HepG2 (cell line): ENCODE measurements at regions not wholly inside any gene's neighbourhood (a gene's known extent, or its start where the extent isn't known, plus 50 kb on each side); places are given as distances from the start of the nearest gene placed in this dataset.

Experiments used
- ATAC-seq: fragments of 200-7000 bp; cut with Tn5 transposase; 3 replicates; pipeline ENCODE4 v1.9.1; 2020; ENCODE audit warnings: mild to moderate bottlenecking, moderate library complexity
- BruUV-seq: library from RNA; stranded (reverse); fragments of 400-500 nt; replicated peaks from 2 replicates; lab custom pipeline; 2021; lab: Mats Ljungman, UMichigan
- CTCF ChIA-PET: fragments of 300-600 bp; formaldehyde crosslinking; extraction: SDS; loops from one replicate; lab custom pipeline; 2021; ENCODE audit warnings: low total read pairs, inconsistent platforms, low intra/inter-chr PET ratio; lab: Yijun Ruan, JAX
- POLR2A ChIA-PET: fragments of 350-600 bp; sonication (Branson Sonifier 250); formaldehyde crosslinking; loops from one replicate; lab custom pipeline; 2020; ENCODE audit warnings: antibody characterized with exemption, inconsistent platforms; lab: Yijun Ruan, JAX
- DNase-seq: peaks from one replicate; pipeline ENCODE4 v3.0.0-alpha.2; 2015; ENCODE audit warnings: low spot score
- FAIRE-seq: peaks from 3 replicates; lab custom pipeline; 2011; peaks lifted over from hg19 to GRCh38; lab: Jason Lieb, UNC
- H2AFZ ChIP-seq: one replicate; pipeline ENCODE4 v1.6.1; 2011; ENCODE audit warnings: low read length, inconsistent platforms
- H3K27ac ChIP-seq: fragments of 300-600 bp; 3 replicates; pipeline ENCODE4 v1.8.0; 2011; ENCODE audit warnings: mixed run types, mild to moderate bottlenecking, mixed read lengths, low read length, inconsistent platforms; ENCODE audit not compliant: insufficient read depth; ENCODE audit errors: extremely low read length
- H3K27me3 ChIP-seq, 2 experiments: fragments of 200-600 bp in 1 of 2; 2 replicates in 1 of 2; 3 replicates in 1 of 2; pipeline versions ENCODE4 v1.6.0 to v1.8.0; 2011; ENCODE audit warnings: low read length in 2 of 2, mild to moderate bottlenecking in 2 of 2, moderate library complexity in 2 of 2, inconsistent platforms in 1 of 2; ENCODE audit not compliant: insufficient read depth in 2 of 2, control insufficient read depth in 1 of 2
- H3K36me3 ChIP-seq, 2 experiments: fragments of 200-600 bp in 1 of 2; replicated peaks in 1 of 2; 2 replicates in 1 of 2; 3 replicates in 1 of 2; pipeline versions ENCODE4 v1.5.1 to v1.8.0; 2011; ENCODE audit warnings: low read length in 2 of 2, inconsistent platforms in 1 of 2; ENCODE audit not compliant: insufficient read depth in 2 of 2, control insufficient read depth in 1 of 2
- H3K4me1 ChIP-seq: 2 replicates; pipeline ENCODE4 v1.5.1; 2012; ENCODE audit warnings: low read length, inconsistent platforms; ENCODE audit not compliant: insufficient read depth
- H3K4me2 ChIP-seq: 2 replicates; pipeline ENCODE4 v1.6.0; 2011; ENCODE audit warnings: low read depth, low read length, inconsistent platforms
- H3K4me3 ChIP-seq, 3 experiments: fragments of 200-600 bp in 1 of 3; sonication (generic), shearing (Covaris generic) in 1 of 3; replicated peaks in 1 of 3; 2 replicates each; pipeline ENCODE4 v1.5.1; 2011 to 2016; ENCODE audit warnings: low read length in 3 of 3, inconsistent platforms in 2 of 3, low read depth in 2 of 3, mild to moderate bottlenecking in 2 of 3, control low read depth in 1 of 3, mixed read lengths in 1 of 3; ENCODE audit not compliant: insufficient read depth in 1 of 3
- H3K79me2 ChIP-seq: one replicate; pipeline ENCODE4 v1.6.1; 2011; ENCODE audit warnings: low read length, inconsistent platforms; ENCODE audit not compliant: insufficient read depth
- H3K9ac ChIP-seq: 2 replicates; pipeline ENCODE4 v1.6.0; 2011; ENCODE audit warnings: mild to moderate bottlenecking, low read depth, low read length, inconsistent platforms; ENCODE audit not compliant: insufficient read depth
- H3K9me3 ChIP-seq: 2 replicates; pipeline ENCODE4 v1.5.1; 2012; ENCODE audit warnings: mild to moderate bottlenecking, low read length
- H4K20me1 ChIP-seq: 2 replicates; pipeline ENCODE4 v1.6.0; 2011; ENCODE audit warnings: inconsistent platforms, mild to moderate bottlenecking, low read length, moderate library complexity; ENCODE audit not compliant: insufficient read depth
- SIN3A ChIP-seq: IDR thresholded peaks from 2 replicates; pipeline ENCODE4 v1.6.1; 2011; ENCODE audit warnings: low read depth, mild to moderate bottlenecking, control low read depth, low read length, borderline replicate concordance
- SRSF4 ChIP-seq: fragments of 200-400 bp; formaldehyde crosslinking; IDR thresholded peaks from one replicate; pipeline ENCODE4 v1.6.1; 2018; ENCODE audit warnings: mild to moderate bottlenecking, low read depth, low read length, moderate library complexity; ENCODE audit not compliant: poor library complexity, severe bottlenecking
- ZNF124 ChIP-seq: sonication (generic); formaldehyde crosslinking; IDR thresholded peaks from 2 replicates; pipeline ENCODE4 v1.4.0; 2020; ENCODE audit warnings: missing genetic modification reagents
- ZSCAN31 ChIP-seq: sonication (generic); formaldehyde crosslinking; IDR thresholded peaks from 2 replicates; pipeline ENCODE4 v1.5.0; 2020; ENCODE audit warnings: low read depth, mild to moderate bottlenecking, missing genetic modification reagents
- WGBS: methylation state at CpG from one replicate; pipeline ENCODE4 v1.1.6; 2017; ENCODE audit warnings: low lambda C conversion rate; 5-methylcytosine and 5-hydroxymethylcytosine counted together
- in situ Hi-C: cut with HindIII; loops from 2 replicates; pipeline ENCODE4 v1.10.0; 2017; ENCODE audit warnings: low pct_unique_long_range_greater_than_20kb; ENCODE audit not compliant: extremely low pct_ligation_motif_present
- intact Hi-C: fragments of 100-400 bp; cut with micrococcal nuclease; formaldehyde crosslinking; loops from one replicate; pipeline ENCODE4 v1.10.0; 2022; ENCODE audit not compliant: unreplicated experiment
- TF ChIP-seq, protein P1 (sequence below): sonication (generic); formaldehyde crosslinking; IDR thresholded peaks from 2 replicates; pipeline ENCODE4 v1.5.0; 2020; ENCODE audit warnings: mild to moderate bottlenecking, missing genetic modification reagents, moderate library complexity
- TF ChIP-seq, protein P2 (sequence below): sonication (generic); formaldehyde crosslinking; IDR thresholded peaks from 2 replicates; pipeline ENCODE4 v1.5.1; 2020; ENCODE audit warnings: mild to moderate bottlenecking, missing genetic modification reagents, borderline replicate concordance
- TF ChIP-seq, protein P3 (sequence below): sonication (generic); formaldehyde crosslinking; IDR thresholded peaks from 2 replicates; pipeline ENCODE4 v1.5.0; 2020; ENCODE audit warnings: missing genetic modification reagents

DNA sequence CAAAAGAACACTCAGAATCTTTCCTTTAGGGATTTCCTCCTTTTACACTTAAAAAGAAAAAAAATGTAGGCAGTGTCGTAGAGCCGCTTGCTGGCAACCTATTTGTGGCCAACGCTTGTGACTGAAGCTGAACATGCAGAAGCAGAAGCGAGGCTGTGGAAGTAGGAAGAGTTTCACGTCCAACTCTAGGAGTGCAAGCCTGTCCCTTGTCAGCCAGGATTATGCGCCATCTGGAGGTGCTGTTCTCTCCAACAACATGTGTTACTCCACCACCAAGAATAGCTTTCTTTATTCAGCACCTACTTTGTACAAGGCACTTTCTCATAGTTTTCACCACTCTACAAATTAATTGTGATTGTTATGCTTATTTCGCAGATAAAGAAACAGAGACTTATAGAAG lies 223.2 kb upstream of the LMCD1 start:
- peak; percentile 81 for ATAC-seq
- TF ChIP-seq, protein P1, sequence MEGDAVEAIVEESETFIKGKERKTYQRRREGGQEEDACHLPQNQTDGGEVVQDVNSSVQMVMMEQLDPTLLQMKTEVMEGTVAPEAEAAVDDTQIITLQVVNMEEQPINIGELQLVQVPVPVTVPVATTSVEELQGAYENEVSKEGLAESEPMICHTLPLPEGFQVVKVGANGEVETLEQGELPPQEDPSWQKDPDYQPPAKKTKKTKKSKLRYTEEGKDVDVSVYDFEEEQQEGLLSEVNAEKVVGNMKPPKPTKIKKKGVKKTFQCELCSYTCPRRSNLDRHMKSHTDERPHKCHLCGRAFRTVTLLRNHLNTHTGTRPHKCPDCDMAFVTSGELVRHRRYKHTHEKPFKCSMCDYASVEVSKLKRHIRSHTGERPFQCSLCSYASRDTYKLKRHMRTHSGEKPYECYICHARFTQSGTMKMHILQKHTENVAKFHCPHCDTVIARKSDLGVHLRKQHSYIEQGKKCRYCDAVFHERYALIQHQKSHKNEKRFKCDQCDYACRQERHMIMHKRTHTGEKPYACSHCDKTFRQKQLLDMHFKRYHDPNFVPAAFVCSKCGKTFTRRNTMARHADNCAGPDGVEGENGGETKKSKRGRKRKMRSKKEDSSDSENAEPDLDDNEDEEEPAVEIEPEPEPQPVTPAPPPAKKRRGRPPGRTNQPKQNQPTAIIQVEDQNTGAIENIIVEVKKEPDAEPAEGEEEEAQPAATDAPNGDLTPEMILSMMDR (CRISPR knock-in tag), result peak; percentile 27; the same call in 1 of the 2 replicates
- TF ChIP-seq, protein P2, sequence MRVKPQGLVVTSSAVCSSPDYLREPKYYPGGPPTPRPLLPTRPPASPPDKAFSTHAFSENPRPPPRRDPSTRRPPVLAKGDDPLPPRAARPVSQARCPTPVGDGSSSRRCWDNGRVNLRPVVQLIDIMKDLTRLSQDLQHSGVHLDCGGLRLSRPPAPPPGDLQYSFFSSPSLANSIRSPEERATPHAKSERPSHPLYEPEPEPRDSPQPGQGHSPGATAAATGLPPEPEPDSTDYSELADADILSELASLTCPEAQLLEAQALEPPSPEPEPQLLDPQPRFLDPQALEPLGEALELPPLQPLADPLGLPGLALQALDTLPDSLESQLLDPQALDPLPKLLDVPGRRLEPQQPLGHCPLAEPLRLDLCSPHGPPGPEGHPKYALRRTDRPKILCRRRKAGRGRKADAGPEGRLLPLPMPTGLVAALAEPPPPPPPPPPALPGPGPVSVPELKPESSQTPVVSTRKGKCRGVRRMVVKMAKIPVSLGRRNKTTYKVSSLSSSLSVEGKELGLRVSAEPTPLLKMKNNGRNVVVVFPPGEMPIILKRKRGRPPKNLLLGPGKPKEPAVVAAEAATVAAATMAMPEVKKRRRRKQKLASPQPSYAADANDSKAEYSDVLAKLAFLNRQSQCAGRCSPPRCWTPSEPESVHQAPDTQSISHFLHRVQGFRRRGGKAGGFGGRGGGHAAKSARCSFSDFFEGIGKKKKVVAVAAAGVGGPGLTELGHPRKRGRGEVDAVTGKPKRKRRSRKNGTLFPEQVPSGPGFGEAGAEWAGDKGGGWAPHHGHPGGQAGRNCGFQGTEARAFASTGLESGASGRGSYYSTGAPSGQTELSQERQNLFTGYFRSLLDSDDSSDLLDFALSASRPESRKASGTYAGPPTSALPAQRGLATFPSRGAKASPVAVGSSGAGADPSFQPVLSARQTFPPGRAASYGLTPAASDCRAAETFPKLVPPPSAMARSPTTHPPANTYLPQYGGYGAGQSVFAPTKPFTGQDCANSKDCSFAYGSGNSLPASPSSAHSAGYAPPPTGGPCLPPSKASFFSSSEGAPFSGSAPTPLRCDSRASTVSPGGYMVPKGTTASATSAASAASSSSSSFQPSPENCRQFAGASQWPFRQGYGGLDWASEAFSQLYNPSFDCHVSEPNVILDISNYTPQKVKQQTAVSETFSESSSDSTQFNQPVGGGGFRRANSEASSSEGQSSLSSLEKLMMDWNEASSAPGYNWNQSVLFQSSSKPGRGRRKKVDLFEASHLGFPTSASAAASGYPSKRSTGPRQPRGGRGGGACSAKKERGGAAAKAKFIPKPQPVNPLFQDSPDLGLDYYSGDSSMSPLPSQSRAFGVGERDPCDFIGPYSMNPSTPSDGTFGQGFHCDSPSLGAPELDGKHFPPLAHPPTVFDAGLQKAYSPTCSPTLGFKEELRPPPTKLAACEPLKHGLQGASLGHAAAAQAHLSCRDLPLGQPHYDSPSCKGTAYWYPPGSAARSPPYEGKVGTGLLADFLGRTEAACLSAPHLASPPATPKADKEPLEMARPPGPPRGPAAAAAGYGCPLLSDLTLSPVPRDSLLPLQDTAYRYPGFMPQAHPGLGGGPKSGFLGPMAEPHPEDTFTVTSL (CRISPR knock-in tag), result no peak
- TF ChIP-seq SIN3A, result no peak
- no peak for TF ChIP-seq ZSCAN31 (CRISPR knock-in tag)
- TF ChIP-seq SRSF4, result no peak
- TF ChIP-seq, protein P3, sequence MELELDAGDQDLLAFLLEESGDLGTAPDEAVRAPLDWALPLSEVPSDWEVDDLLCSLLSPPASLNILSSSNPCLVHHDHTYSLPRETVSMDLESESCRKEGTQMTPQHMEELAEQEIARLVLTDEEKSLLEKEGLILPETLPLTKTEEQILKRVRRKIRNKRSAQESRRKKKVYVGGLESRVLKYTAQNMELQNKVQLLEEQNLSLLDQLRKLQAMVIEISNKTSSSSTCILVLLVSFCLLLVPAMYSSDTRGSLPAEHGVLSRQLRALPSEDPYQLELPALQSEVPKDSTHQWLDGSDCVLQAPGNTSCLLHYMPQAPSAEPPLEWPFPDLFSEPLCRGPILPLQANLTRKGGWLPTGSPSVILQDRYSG (CRISPR knock-in tag), result no peak
- no peak for TF ChIP-seq ZNF124
- WGBS, result 8% methylated on average over 6 of the region's 7 CpGs
- no peak for DNase-seq
- H3K9ac ChIP-seq, result no peak overlapping the region
- H3K36me3 ChIP-seq, result no peaks in the 10 kb centered on the region
- ChIA-PET POLR2A (no interaction called here), CTCF (no interaction called here)
- BruUV-seq, result no TSS peak
- H3K9me3 ChIP-seq, result no peaks in the 10 kb centered on the region
- no peak overlapping the region for H3K4me3 ChIP-seq
- H4K20me1 ChIP-seq, result no peaks in the 10 kb centered on the region
- H3K27ac ChIP-seq, result no peak overlapping the region
- in situ Hi-C loops, result no loop called here
- FAIRE-seq, result no peak
- no peak overlapping the region for H2AFZ ChIP-seq
- H3K4me1 ChIP-seq, result no peaks in the 10 kb centered on the region
- H3K79me2 ChIP-seq, result no peaks in the 10 kb centered on the region
- H3K4me2 ChIP-seq, result no peak overlapping the region
- intact Hi-C loops, result no loop called here
- no peaks in the 10 kb centered on the region for H3K27me3 ChIP-seq
